ENCODE measurements at regions not wholly inside any gene's neighbourhood (a gene's known extent, or its start where the extent isn't known, plus 50 kb on each side); places are given as distances from the start of the nearest gene placed in this dataset.

DNA sequence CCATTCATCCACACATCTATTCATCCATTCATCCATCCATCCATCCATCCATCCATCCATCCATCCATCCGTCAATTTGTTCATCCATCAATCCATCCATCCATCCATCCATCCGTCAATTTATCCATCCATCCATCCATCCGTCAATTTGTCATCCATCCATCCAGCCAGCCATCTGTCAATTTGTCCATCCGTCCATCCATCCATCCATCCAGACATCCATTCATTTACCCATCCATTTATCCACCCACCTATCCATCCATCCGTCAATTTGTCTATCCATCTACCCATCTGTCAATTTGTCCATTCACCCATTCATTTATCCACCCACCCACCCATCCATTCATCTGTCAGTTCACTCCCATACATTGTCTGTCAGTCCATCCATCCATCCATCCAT, 209.5 kb upstream of the ZNF536 start:
- BruUV-seq (replicated peaks) = no TSS peak
- TF ChIP-seq GABPB2 (CRISPR knock-in tag; conservative IDR thresholded peaks at IDR 0.05) (no peak), ETV6 (IDR thresholded peaks at IDR 0.05; ENCODE audit: borderline replicate concordance in 1 of 2, low read depth in 2 of 2, low read length in 1 of 2) (no peak), ETV6 (CRISPR knock-in tag; IDR thresholded peaks at IDR 0.05; ENCODE audit: borderline replicate concordance) (no peak), PCBP2 (IDR thresholded peaks at IDR 0.05; ENCODE audit: low read depth, low read length, poor library complexity, severe bottlenecking) (no peak), ZNF274 (IDR thresholded peaks at IDR 0.05; ENCODE audit: borderline replicate concordance, low read depth, low read length) (no peak), EGR1 (conservative IDR thresholded peaks at IDR 0.05) (no peak), SMAD3 (CRISPR knock-in tag; conservative IDR thresholded peaks at IDR 0.05) (no peak), GTF3C2 (IDR thresholded peaks at IDR 0.05; ENCODE audit: borderline replicate concordance, extremely low read depth, insufficient read length) (no peak), PPARD (CRISPR knock-in tag; IDR thresholded peaks at IDR 0.05) (no peak), ZNF785 (CRISPR knock-in tag; IDR thresholded peaks at IDR 0.05) (no peak), MCM3 (IDR thresholded peaks at IDR 0.05) (no peak)
- Histone ChIP-seq H3K4me3 (no peak overlapping the region), H3K4me2 (ENCODE audit: insufficient read depth, low read length) (no peak overlapping the region), H3K36me3 (ENCODE audit: control insufficient read depth, insufficient read depth, low read length) (no peaks in the 10 kb centered on the region), H3K9me3 (replicated peaks; ENCODE audit: control insufficient read depth, insufficient read depth, low read depth, low read length) (no peaks in the 10 kb centered on the region), H3K79me2 (ENCODE audit: control insufficient read depth, insufficient read depth, low read length) (no peaks in the 10 kb centered on the region), H3K9ac (ENCODE audit: insufficient read depth in 1 of 2, low read depth in 2 of 2, low read length in 2 of 2) (no peak overlapping the region), H3K9me1 (ENCODE audit: control insufficient read depth, insufficient read depth, low read length) (no peaks in the 10 kb centered on the region), H2AFZ (ENCODE audit: low read depth, low read length) (no peak overlapping the region), H3K4me1 (replicated peaks in 1 of 2; ENCODE audit: control insufficient read depth in 2 of 2, insufficient read depth in 2 of 2, low read length in 2 of 2) (no peaks in the 10 kb centered on the region), H4K20me1 (replicated peaks; ENCODE audit: control insufficient read depth, insufficient read depth, low read length) (no peaks in the 10 kb centered on the region), H3K27ac (ENCODE audit: extremely low read depth, low read depth, low read length) (no peak overlapping the region), H3K27me3 (ENCODE audit: control insufficient read depth in 2 of 2, insufficient read depth in 2 of 2, low read length in 2 of 2) (peaks cover 2 to 3% of the 10 kb centered on the region in 2 experiments; a peak in 4 of 5 replicates)
- in situ Hi-C loops (cut with MboI) (no loop called here), intact Hi-C loops (cut with micrococcal nuclease) (no loop called here)
- DNase-seq (ENCODE audit: extremely low read depth in 1 of 4, low spot score in 3 of 4) = no peak
- ChIA-PET POLR2A (interaction anchor here (0.6 kb wide), 2 partner anchors 489 to 549 kb away, joined by 3 read pairs; no protein-coding TSS in a partner anchor), CTCF (ENCODE audit: low intra/inter-chr PET ratio) (no interaction called here)
- ATAC-seq = no peak
- 1% methylated on average over 5 of the region's 5 CpGs for WGBS (ENCODE audit: insufficient coverage, low coverage, missing lambda C conversion rate)
- no peak for FAIRE-seq

Measured in K562 (cell line).